ENCODE measurements at regions not wholly inside any gene's neighbourhood (a gene's known extent, or its start where the extent isn't known, plus 50 kb on each side); places are given as distances from the start of the nearest gene placed in this dataset.

DNA sequence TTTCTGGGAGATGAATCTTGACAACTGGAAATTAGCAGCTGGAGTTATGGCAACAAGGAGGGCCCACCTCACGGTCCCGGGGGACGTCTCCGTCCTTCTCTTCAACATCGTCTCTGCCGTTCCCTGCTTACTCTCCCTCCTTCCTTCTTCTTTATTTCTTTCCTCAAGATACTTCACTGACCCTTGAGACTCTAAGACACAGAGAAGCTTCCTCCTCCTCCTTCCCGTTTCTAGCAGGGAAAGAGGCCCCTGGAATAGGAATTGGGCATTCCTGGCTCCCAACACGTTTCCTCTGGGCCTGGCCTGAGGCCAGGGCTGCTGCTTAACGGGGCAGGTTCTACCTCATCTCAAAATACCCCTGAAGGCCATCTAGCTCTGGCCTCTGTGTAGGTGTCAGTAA, 189.9 kb upstream of the GMDS start:
- TF ChIP-seq, protein P1, sequence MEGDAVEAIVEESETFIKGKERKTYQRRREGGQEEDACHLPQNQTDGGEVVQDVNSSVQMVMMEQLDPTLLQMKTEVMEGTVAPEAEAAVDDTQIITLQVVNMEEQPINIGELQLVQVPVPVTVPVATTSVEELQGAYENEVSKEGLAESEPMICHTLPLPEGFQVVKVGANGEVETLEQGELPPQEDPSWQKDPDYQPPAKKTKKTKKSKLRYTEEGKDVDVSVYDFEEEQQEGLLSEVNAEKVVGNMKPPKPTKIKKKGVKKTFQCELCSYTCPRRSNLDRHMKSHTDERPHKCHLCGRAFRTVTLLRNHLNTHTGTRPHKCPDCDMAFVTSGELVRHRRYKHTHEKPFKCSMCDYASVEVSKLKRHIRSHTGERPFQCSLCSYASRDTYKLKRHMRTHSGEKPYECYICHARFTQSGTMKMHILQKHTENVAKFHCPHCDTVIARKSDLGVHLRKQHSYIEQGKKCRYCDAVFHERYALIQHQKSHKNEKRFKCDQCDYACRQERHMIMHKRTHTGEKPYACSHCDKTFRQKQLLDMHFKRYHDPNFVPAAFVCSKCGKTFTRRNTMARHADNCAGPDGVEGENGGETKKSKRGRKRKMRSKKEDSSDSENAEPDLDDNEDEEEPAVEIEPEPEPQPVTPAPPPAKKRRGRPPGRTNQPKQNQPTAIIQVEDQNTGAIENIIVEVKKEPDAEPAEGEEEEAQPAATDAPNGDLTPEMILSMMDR (IDR thresholded peaks at IDR 0.05; ENCODE audit: extremely low read depth, insufficient read depth, missing control alignments) = no peak
- DNase-seq (ENCODE audit: low spot score) = no peak
- in situ Hi-C loops (cut with MboI; ENCODE audit: low pct_unique_long_range_greater_than_20kb, low sequenced_read_pairs, unreplicated experiment) = no loop called here

- no peak for DNase-seq (ENCODE audit: low spot score)
- in situ Hi-C loops (cut with MboI; ENCODE audit: low pct_unique_long_range_greater_than_20kb, low sequenced_read_pairs, unreplicated experiment) = no loop called here
- TF ChIP-seq, protein P1 (IDR thresholded peaks at IDR 0.05; ENCODE audit: extremely low read depth, insufficient read depth, missing control alignments) = no peak
These were observed 189.5 kb upstream of the GMDS start for GRCh38 chr6:2434912-2435311.

DNA sequence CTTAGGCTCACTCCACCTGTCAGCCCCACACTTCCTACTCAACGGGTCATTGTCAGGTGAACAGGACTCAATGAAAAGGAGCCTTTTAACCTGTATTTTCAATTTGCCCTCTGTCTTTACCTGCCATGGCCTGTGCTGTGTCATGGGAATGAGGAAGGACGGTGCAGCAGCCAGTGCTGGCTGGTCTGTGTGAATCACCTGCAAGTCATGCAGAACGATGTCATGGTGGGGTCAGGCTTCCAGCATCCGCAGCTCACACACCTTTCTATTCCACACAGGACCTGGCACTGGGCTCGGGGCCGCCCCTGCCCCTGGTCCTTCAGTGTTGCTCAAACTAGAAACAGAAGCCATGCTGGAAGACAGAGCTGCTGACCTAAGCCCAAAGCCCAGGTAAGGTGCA, 188.7 kb upstream of the GMDS start:
- in situ Hi-C loops (cut with MboI; ENCODE audit: low pct_unique_long_range_greater_than_20kb, low sequenced_read_pairs, unreplicated experiment) = no loop called here

GRCh38 chr6:2433711-2434110, 188.3 kb upstream of the GMDS start:
- TF ChIP-seq, protein P1 (IDR thresholded peaks at IDR 0.05; ENCODE audit: extremely low read depth, insufficient read depth, missing control alignments) = no peak
- in situ Hi-C loops (cut with MboI; ENCODE audit: low pct_unique_long_range_greater_than_20kb, low sequenced_read_pairs, unreplicated experiment) = no loop called here
- DNase-seq (ENCODE audit: low spot score) = no peak

More for the DNA sequence above, 188.7 kb upstream of the GMDS start:
- no peak for DNase-seq (ENCODE audit: low spot score)
- TF ChIP-seq, protein P1 (IDR thresholded peaks at IDR 0.05; ENCODE audit: extremely low read depth, insufficient read depth, missing control alignments) = no peak

DNA sequence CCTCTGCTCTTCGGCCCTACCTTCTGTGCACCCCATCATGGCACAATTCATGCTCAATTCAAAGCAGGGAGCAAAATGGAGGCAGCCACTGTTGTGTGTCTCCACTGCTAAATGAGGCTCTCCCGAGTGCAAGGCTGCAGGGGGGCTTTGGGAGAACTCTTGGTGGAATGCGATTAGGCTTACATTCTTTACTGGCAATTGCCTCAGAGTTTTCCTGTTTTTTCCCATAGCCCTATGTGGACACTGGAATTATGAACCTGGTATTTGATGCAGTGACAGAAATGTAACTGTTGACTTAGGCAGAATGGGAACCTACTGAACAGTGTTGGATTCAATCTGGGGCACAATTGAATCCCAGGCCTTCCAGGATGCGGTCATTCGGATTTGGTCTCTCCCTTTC, 187.9 kb upstream of the GMDS start:
- TF ChIP-seq, protein P1 (IDR thresholded peaks at IDR 0.05; ENCODE audit: extremely low read depth, insufficient read depth, missing control alignments) = no peak
- DNase-seq (ENCODE audit: low spot score) = no peak
- in situ Hi-C loops (cut with MboI; ENCODE audit: low pct_unique_long_range_greater_than_20kb, low sequenced_read_pairs, unreplicated experiment) = no loop called here

DNA sequence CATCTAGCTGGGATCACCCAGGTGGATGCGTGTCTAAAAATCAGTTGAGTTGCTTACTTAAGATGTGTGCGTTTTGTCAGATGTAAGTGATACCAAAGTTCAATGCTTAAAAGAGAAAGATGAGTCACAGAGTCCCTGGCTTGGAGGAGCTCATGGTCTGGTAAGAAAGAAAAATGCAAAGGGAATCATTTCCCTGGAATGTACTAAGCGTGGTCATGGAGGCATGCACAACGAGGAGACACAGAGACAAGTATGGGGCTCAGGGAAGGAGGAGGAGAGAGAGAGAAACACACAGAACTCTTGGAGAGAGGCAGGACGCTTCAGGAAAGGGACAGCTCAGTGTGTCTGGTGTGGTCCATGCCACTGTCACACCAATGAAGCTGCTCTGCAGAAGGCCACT, 186.9 kb upstream of the GMDS start:
- in situ Hi-C loops (cut with MboI; ENCODE audit: low pct_unique_long_range_greater_than_20kb, low sequenced_read_pairs, unreplicated experiment) = no loop called here
- no peak for DNase-seq (ENCODE audit: low spot score)

More for the DNA sequence above, 186.9 kb upstream of the GMDS start:
- TF ChIP-seq, protein P1 (IDR thresholded peaks at IDR 0.05; ENCODE audit: extremely low read depth, insufficient read depth, missing control alignments) = no peak
